ENCODE measurements at regions not wholly inside any gene's neighbourhood (a gene's known extent, or its start where the extent isn't known, plus 50 kb on each side); places are given as distances from the start of the nearest gene placed in this dataset.
"Not testable (repeated sequence)": the region's sequence is repeated elsewhere in the genome, so short reads cannot be mapped to it uniquely, and the experiment has no call there.

DNA sequence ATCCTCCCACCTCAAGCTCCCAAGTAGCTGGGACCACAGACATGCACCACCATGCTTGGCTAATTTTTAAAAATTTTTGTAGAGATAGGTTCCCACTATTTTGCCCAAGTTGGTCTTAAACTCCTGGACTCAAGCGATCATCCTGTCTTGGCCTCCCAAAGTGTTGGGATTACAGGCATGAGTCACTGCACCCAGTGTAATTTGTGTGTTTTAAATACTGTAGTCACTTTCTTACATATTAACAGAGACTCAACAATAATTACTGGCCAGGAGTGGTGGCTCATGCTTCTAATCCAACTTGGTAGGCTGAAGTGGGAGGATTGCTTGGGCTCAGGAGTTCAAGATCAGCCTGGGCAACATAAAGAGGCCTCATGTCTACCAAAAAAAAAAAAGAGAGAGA lies 293.0 kb downstream of the RDH14 start:
- TF ChIP-seq, protein P1, sequence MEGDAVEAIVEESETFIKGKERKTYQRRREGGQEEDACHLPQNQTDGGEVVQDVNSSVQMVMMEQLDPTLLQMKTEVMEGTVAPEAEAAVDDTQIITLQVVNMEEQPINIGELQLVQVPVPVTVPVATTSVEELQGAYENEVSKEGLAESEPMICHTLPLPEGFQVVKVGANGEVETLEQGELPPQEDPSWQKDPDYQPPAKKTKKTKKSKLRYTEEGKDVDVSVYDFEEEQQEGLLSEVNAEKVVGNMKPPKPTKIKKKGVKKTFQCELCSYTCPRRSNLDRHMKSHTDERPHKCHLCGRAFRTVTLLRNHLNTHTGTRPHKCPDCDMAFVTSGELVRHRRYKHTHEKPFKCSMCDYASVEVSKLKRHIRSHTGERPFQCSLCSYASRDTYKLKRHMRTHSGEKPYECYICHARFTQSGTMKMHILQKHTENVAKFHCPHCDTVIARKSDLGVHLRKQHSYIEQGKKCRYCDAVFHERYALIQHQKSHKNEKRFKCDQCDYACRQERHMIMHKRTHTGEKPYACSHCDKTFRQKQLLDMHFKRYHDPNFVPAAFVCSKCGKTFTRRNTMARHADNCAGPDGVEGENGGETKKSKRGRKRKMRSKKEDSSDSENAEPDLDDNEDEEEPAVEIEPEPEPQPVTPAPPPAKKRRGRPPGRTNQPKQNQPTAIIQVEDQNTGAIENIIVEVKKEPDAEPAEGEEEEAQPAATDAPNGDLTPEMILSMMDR (IDR thresholded peaks at IDR 0.05; ENCODE audit: insufficient read depth, low read depth, low read length), result no peak
- no peak for DNase-seq (ENCODE audit: low read depth)
- H3K4me3 ChIP-seq (ENCODE audit: low read depth, low read length), result no peak overlapping the region

DNA sequence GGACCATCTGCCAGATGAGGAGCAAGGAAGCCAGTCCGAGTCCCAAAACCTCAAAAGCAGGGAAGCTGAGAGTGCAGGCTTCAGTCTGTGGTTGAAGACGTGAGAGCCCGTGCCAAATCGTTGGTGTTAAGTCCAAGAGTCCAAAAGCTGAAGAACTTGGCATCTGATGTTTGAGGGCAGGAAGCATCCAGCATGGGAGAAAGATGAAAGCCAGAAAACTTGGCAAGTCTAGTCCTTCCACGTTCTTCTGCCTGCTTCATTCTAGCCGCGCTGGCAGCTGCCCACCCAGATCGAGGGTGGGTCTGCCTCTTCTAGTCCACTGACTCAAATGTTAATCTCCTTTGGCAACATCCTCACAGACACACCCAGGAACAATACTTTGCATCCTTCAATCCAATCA lies 293.8 kb downstream of the RDH14 start:
- DNase-seq (ENCODE audit: low read depth); H3K4me3 ChIP-seq (ENCODE audit: low read depth, low read length): not testable (repeated sequence)

DNA sequence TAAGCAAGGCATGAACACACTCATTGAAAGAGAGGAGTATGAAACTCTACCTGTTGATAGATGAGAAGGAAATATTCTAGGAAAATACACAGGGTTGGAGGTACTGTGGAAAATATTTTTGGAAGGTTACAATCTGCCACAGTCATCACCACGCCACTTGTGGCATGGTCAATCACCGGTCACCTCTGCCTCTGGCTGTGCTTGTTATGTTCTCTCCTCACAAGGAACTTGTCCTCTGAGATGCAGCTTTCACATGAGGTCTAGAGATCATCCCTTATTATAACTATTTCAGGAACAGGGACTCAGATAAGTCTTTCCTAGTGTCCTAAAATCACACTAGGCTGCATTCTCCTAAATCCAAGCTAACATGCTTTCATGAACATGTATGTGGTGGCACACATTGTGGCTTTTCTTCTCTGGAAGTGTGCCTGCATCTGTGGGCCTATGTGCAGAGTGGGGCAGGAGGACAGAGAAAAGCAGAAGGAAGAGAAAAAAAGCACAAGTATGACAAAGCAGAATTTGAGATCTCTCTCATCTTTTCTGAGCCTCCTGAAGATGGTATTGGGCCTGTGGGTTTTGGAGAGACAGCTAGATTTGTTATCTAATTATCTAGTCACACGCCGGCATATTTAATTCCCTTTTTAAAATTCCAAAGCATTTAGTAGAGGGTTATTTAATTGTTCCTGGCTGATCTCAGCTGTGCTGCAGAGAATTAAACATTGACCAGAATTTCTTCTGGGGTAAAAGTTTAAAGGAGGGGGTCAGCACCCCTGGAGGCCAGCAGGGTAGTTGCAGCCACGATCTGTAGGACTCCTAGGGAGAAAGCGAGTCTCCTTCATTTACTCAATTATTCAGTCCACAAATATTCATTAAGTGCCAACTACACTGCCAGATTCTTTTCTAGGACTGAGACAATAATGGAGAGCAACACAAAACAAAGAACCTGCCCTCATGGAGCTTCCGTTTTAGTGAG lies 294.6 kb downstream of the RDH14 start:
- TF ChIP-seq, protein P1 (IDR thresholded peaks at IDR 0.05; ENCODE audit: insufficient read depth, low read depth, low read length), result peak; percentile 33
- DNase-seq (ENCODE audit: low read depth), result no peak
- H3K4me3 ChIP-seq (ENCODE audit: low read depth, low read length), result no peak overlapping the region

DNA sequence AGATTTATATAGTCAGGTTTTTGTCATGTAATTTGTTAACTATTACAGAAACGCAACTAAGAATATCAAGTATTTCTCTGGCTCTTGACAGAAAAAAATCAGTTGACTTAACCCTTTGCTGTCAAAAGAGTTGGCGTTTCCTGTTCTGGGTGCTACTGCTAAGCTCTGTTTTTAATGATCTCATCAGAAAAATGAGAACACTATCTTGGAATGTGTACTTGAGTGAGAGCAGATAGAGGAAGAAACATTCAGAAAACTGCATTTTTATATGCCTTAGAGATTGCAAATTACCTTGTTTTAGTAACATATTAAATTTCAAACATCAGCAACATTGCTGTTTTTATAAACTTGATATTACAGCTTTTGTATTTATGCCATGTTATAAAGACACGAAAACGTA lies 297.9 kb downstream of the RDH14 start:
- no peak overlapping the region for H3K4me3 ChIP-seq (ENCODE audit: low read depth, low read length)
- TF ChIP-seq, protein P1 (IDR thresholded peaks at IDR 0.05; ENCODE audit: insufficient read depth, low read depth, low read length), result no peak
- peak; percentile 9 for DNase-seq (ENCODE audit: low read depth)

DNA sequence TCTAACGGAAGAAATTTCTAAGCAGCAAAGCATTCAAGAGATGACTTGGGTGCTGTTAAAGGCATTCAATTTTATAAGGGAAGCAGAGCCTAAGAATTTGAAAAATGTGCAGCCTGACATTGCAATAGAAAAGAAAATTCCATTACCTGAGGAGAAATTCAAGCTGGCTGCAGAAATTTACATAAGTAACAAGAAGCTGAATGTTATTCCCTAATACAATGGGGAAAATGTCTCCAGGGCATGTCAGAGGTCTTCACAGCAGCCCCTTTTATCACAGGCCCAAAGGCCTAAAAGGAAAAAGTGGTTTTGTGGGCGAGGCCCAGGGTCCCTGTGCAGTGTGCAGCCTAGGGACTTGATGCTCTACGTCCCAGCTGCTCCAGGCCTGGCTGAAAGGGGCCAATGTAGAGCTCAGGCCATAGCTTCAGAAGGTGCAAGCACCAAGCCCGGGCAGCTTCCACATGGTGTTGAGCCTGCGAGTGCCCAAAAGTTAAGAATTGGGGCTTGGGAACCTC lies 306.7 kb downstream of the RDH14 start:
- TF ChIP-seq, protein P1 (IDR thresholded peaks at IDR 0.05; ENCODE audit: insufficient read depth, low read depth, low read length), result no peak
- no peak overlapping the region for H3K4me3 ChIP-seq (ENCODE audit: low read depth, low read length)
- DNase-seq (ENCODE audit: low read depth), result no peak

DNA sequence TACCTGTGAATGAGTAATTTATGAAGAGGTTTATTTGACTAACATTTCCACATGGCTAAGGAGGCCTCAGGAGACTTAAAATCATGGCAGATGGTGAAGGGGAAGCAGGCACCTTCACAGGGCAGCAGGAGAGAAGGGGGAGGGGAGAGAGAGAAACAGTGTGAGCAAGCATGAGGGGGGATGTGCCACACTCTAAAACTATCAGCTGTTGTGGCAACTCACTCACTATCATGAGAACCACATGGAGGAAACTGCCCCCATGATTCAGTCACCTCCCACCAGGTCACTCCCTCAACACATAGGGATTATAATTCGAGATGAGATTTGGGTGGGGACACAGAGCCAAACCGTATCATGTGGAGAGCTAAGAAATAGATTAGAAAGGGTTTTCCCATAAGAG lies 309.0 kb downstream of the RDH14 start:
- H3K4me3 ChIP-seq (ENCODE audit: low read depth, low read length), result no peak overlapping the region
- no peak for DNase-seq (ENCODE audit: low read depth)
- TF ChIP-seq, protein P1 (IDR thresholded peaks at IDR 0.05; ENCODE audit: insufficient read depth, low read depth, low read length), result no peak

DNA sequence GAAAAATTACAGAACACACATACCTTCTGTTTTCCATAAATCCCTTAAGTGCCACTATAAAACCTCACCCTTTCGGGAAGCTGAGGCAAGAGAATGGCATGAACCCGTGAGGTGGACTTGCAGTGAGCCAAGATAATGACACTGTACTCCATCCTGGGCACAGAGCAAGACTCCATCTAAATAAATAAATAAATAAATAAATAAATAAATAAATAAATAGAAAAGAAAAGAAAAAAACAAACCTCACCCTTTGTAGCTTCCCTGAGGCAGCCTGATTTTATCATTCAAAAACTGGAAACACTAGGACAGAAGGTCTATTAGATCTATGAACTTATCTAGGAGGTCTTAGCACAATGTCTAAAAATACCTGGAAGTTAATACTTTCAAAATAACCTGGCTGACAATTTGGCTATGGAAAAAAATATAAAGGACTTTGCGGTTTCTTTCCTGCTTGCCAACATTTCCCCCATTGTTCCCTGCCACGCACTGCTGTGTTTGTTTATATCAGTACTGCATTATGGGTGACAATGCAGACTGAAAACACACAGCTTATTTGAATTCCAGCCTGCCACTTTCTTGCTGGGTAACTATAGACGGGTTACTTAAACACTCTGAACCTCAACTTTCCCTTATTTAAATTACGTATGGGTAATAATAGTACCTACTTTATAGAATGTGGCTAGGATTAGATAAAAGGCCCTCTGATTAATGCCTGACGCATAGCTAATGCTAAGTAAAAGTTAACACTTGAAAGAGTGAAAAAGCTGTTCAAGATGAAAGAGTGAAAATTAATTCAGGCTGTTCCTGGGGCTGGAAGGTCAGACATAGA lies 313.0 kb downstream of the RDH14 start:
- TF ChIP-seq, protein P1 (IDR thresholded peaks at IDR 0.05; ENCODE audit: insufficient read depth, low read depth, low read length), result no peak
- no peak overlapping the region for H3K4me3 ChIP-seq (ENCODE audit: low read depth, low read length)
- no peak for DNase-seq (ENCODE audit: low read depth)

All from fibroblast of villous mesenchyme (primary cell).